NCI-H446 treated with DMSO at 0.1 percent for 48 hours (cell line): ENCODE measurements at regions not wholly inside any gene's neighbourhood (a gene's known extent, or its start where the extent isn't known, plus 50 kb on each side); places are given as distances from the start of the nearest gene placed in this dataset.
"Not testable (repeated sequence)": the region's sequence is repeated elsewhere in the genome, so short reads cannot be mapped to it uniquely, and the experiment has no call there.

Experiments
- DNase-seq: peaks from one replicate; lab custom pipeline; 2025; lab: John Stamatoyannopoulos, UW

- no peak for DNase-seq
Measured at GRCh38 chr5:81826128-81826527, 75.2 kb upstream of the SSBP2 start.

GRCh38 chr5:81825237-81825636 is 74.3 kb upstream of the SSBP2 start:
- DNase-seq = no peak

GRCh38 chr5:81823736-81824135 is 72.8 kb upstream of the SSBP2 start:
- not testable (repeated sequence) for DNase-seq

GRCh38 chr5:81820863-81821262 is 70.0 kb upstream of the SSBP2 start:
- no peak for DNase-seq

- no peak for DNase-seq
Measured at GRCh38 chr5:81820318-81820636, 69.4 kb upstream of the SSBP2 start.

GRCh38 chr5:81819556-81820317 is 68.8 kb upstream of the SSBP2 start:
- DNase-seq = no peak

- no peak for DNase-seq
Measured at GRCh38 chr5:81817980-81818379, 67.1 kb upstream of the SSBP2 start.

- no peak for DNase-seq
Measured at GRCh38 chr5:81817086-81817485, 66.2 kb upstream of the SSBP2 start.

- DNase-seq = no peak
Measured at GRCh38 chr5:81815321-81815720, 64.4 kb upstream of the SSBP2 start.

GRCh38 chr5:81808106-81808505 is 57.2 kb upstream of the SSBP2 start:
- no peak for DNase-seq

- no peak for DNase-seq
Measured at GRCh38 chr5:81805086-81805485, 54.2 kb upstream of the SSBP2 start.

- DNase-seq = no peak
Measured at GRCh38 chr5:81803812-81804211, 52.9 kb upstream of the SSBP2 start.

GRCh38 chr5:81802625-81803024 is 51.7 kb upstream of the SSBP2 start:
- no peak for DNase-seq

GRCh38 chr5:81802020-81802419 is 51.1 kb upstream of the SSBP2 start:
- DNase-seq = no peak

GRCh38 chr5:81800797-81801196 is 49.9 kb upstream of the SSBP2 start:
- DNase-seq = no peak
